GM19467 (cell line): ENCODE measurements at regions not wholly inside any gene's neighbourhood (a gene's known extent, or its start where the extent isn't known, plus 50 kb on each side); places are given as distances from the start of the nearest gene placed in this dataset.

Source experiments
- ATAC-seq: cut with Tn5 transposase; IDR thresholded peaks from one replicate; pipeline ENCODE4 v1.9.1; 2021; ENCODE audit warnings: mild to moderate bottlenecking, moderate library complexity; ENCODE audit not compliant: unreplicated experiment

- ATAC-seq: no peak
These were observed 136.1 kb downstream of the ANKRD60 start for GRCh38 chr20:58092353-58092752.

- no peak for ATAC-seq
These were observed 136.6 kb downstream of the ANKRD60 start for GRCh38 chr20:58091810-58092209.

GRCh38 chr20:58090161-58090560, 138.3 kb downstream of the ANKRD60 start:
- no peak for ATAC-seq

- ATAC-seq: no peak
These were observed 139.8 kb downstream of the ANKRD60 start for GRCh38 chr20:58088625-58089024.

GRCh38 chr20:58088105-58088504, 140.3 kb downstream of the ANKRD60 start:
- no peak for ATAC-seq

- ATAC-seq: no peak
These were observed 140.9 kb downstream of the ANKRD60 start for GRCh38 chr20:58087562-58087858.

- ATAC-seq: no peak
These were observed 141.5 kb downstream of the ANKRD60 start for GRCh38 chr20:58086763-58087561.

- no peak for ATAC-seq
These were observed 143.5 kb downstream of the ANKRD60 start for GRCh38 chr20:58084966-58085365.

GRCh38 chr20:58084566-58084965, 143.9 kb downstream of the ANKRD60 start:
- no peak for ATAC-seq

- ATAC-seq: no peak
These were observed 146.6 kb downstream of the ANKRD60 start for GRCh38 chr20:58081846-58082245.

- ATAC-seq: no peak
These were observed 149.5 kb downstream of the ANKRD60 start for GRCh38 chr20:58078741-58079522.

- ATAC-seq: no peak
These were observed 151.2 kb downstream of the ANKRD60 start for GRCh38 chr20:58077282-58077681.

- no peak for ATAC-seq
These were observed 152.0 kb downstream of the ANKRD60 start for GRCh38 chr20:58076405-58076804.

GRCh38 chr20:58075586-58076345, 152.7 kb downstream of the ANKRD60 start:
- no peak for ATAC-seq

- ATAC-seq: no peak
These were observed 154.3 kb downstream of the ANKRD60 start for GRCh38 chr20:58073945-58074856.

GRCh38 chr20:58072695-58073671, 155.5 kb downstream of the ANKRD60 start:
- no peak for ATAC-seq

- ATAC-seq: no peak
These were observed 156.5 kb downstream of the ANKRD60 start for GRCh38 chr20:58071991-58072390.

GRCh38 chr20:58071298-58071697, 157.2 kb downstream of the ANKRD60 start:
- no peak for ATAC-seq

- ATAC-seq: no peak
These were observed 157.7 kb downstream of the ANKRD60 start for GRCh38 chr20:58070664-58071196.
